Heart right ventricle (tissue), 16 donors: ENCODE measurements at regions not wholly inside any gene's neighbourhood (a gene's known extent, or its start where the extent isn't known, plus 50 kb on each side); places are given as distances from the start of the nearest gene placed in this dataset.

Source experiments
- ATAC-seq, 8 donors: fragments of 200-7000 bp; cut with Tn5 transposase; one replicate each; pipeline ENCODE4 v1.9.1; 2020; ENCODE audit warnings: mild to moderate bottlenecking in 8 of 8, moderate library complexity in 8 of 8, moderate number of reproducible peaks in 1 of 8
- DNase-seq, 2 donors: peaks; one replicate each; pipeline ENCODE4 v3.0.0-alpha.2; 2020
- H3K27ac ChIP-seq, 10 donors: fragments of 200-600 bp; sonication (generic) in 2 of 10; one replicate each; pipeline versions ENCODE4 v1.5.0 to v1.8.0; 2020 to 2022; ENCODE audit warnings: mild to moderate bottlenecking in 3 of 10
- H3K27me3 ChIP-seq, 7 donors: fragments of 200-600 bp; one replicate each; pipeline ENCODE4 v1.8.0; 2021 to 2022; ENCODE audit warnings: mild to moderate bottlenecking in 2 of 7
- H3K36me3 ChIP-seq, 9 donors: fragments of 200-600 bp; sonication (generic) in 1 of 9; one replicate each; pipeline versions ENCODE4 v1.5.0 to v1.8.0; 2020 to 2022; ENCODE audit warnings: mild to moderate bottlenecking in 2 of 9
- H3K4me1 ChIP-seq, 9 donors: fragments of 200-600 bp; sonication (generic) in 1 of 9; one replicate each; pipeline versions ENCODE4 v1.5.0 to v1.8.0; 2020 to 2022; ENCODE audit warnings: mild to moderate bottlenecking in 4 of 9
- H3K4me3 ChIP-seq, 10 donors: fragments of 200-600 bp; sonication (generic) in 2 of 10; one replicate each; pipeline versions ENCODE4 v1.5.0 to v1.8.0; 2020 to 2022; ENCODE audit warnings: mild to moderate bottlenecking in 7 of 10, moderate library complexity in 2 of 10
- H3K9me3 ChIP-seq, 11 donors: fragments of 200-600 bp in 10 of 11; sonication (generic) in 2 of 11; one replicate each; pipeline versions ENCODE4 v1.5.0 to v1.8.0; 2013 to 2022; ENCODE audit warnings: mild to moderate bottlenecking in 2 of 11, control low read depth in 1 of 11, moderate library complexity in 1 of 11
- CTCF ChIP-seq, 9 donors: fragments of 200-600 bp; sonication (generic) in 2 of 9; IDR thresholded peaks; one replicate each; pipeline versions ENCODE4 v1.5.0 to v1.8.0; 2021 to 2022; ENCODE audit warnings: antibody characterized with exemption in 9 of 9, mild to moderate bottlenecking in 5 of 9, moderate library complexity in 1 of 9
- WGBS, 2 donors: extraction: QIAGEN DNeasy Blood & Tissue Kit; methylation state at CpG; one replicate each; pipeline ENCODE4 v1.1.7; 2013; ENCODE audit warnings: inconsistent platforms in 1 of 2; 5-methylcytosine and 5-hydroxymethylcytosine counted together
- intact Hi-C, 10 donors: fragments of 100-400 bp; cut with DNase I; formaldehyde crosslinking; loops; one replicate each; pipeline versions ENCODE4 v1.11.1 to v1.14.2; 2022
- donor health status: Arrhythmogenic right ventricular cardiomyopathy.
- donor health status: ischemic (EF 13 %, LVEDD 7.1; RV severe dilation, severe dysfunction).
- donor health status: healthy with polysubstance abuse.
- donor health status: DM: no; HTN: yes; CAD: no.
- donor health status: DM: no; HTN: no; CAD: no.
- donor health status: ischemic (EF 25% LVEDD 6.9; RV normal size, moderate dysfunction).
- donor health status: ischemic (EF 25% LVEDD 5.7; RV mildly dilated, moderate dysfunction).
- donor health status: healthy.
- donor health status: DM: yes; HTN: yes; CAD: no.
- donor health status: Ischemic cardiomyopathy.
- donor health status: ischemic (EF 35%, LVEDD 5.7; RV mildly dilated, moderate dysfunction).
- donor health status: nonischemic (EF 11% LVEDD 7.7; RV severe dilation, severe dysfunction).
- donor health status: DM: yes; HTN: yes; CAD: no.
- donor health status: PGD.
- donor health status: ischemic (EF 29% LVEDD 5.4; RV normal size, mild dysfunction).
- donor health status: nonischemic (EF 23%, LVEDD 6.1; RV moderate dilation, normal function).

- peaks cover 0 to 1% (median 0%) of the 10 kb centered on the region in 9 donors for H3K4me1 ChIP-seq
- no peaks in the 10 kb centered on the region for H3K9me3 ChIP-seq
- WGBS, 2 donors: 90 to 91% methylated on average over 20 of the region's 20 CpGs
- no peak overlapping the region for H3K4me3 ChIP-seq
- no peak for DNase-seq
- H3K36me3 ChIP-seq: no peaks in the 10 kb centered on the region
- ATAC-seq: no peak
- intact Hi-C loops: no loop called here
- H3K27ac ChIP-seq: no peak overlapping the region
- TF ChIP-seq CTCF (IDR thresholded peaks at IDR 0.05): no peak
- H3K27me3 ChIP-seq: peaks cover 0 to 15% (median 0%) of the 10 kb centered on the region in 7 donors
Observed at GRCh38 chr2:126836761-126837679, 61.7 kb upstream of the TEX51 start.

GRCh38 chr2:126837966-126838715 lies 60.5 kb upstream of the TEX51 start:
- 42 to 50% methylated on average over 11 of the region's 11 CpGs for WGBS, 2 donors
- no peak overlapping the region for H3K27ac ChIP-seq
- no peaks in the 10 kb centered on the region for H3K4me1 ChIP-seq
- TF ChIP-seq CTCF (IDR thresholded peaks at IDR 0.05): no peak
- ATAC-seq: no peak
- H3K27me3 ChIP-seq: peaks cover 0 to 15% (median 0%) of the 10 kb centered on the region in 7 donors
- DNase-seq: no peak
- no peak overlapping the region for H3K4me3 ChIP-seq
- intact Hi-C loops: no loop called here
- no peaks in the 10 kb centered on the region for H3K9me3 ChIP-seq
- H3K36me3 ChIP-seq: no peaks in the 10 kb centered on the region

GRCh38 chr2:126838716-126838985 lies 60.0 kb upstream of the TEX51 start:
- Histone ChIP-seq H3K4me1 (no peaks in the 10 kb centered on the region), H3K27ac (no peak overlapping the region), H3K4me3 (no peak overlapping the region), H3K36me3 (no peaks in the 10 kb centered on the region), H3K27me3 (peaks cover 0 to 15% (median 0%) of the 10 kb centered on the region in 7 donors), H3K9me3 (no peaks in the 10 kb centered on the region)
- 26 to 27% methylated on average over 3 of the region's 3 CpGs for WGBS, 2 donors
- intact Hi-C loops: no loop called here
- ATAC-seq (no peak), DNase-seq (no peak)
- TF ChIP-seq CTCF (IDR thresholded peaks at IDR 0.05): no peak

GRCh38 chr2:126839796-126840195 lies 58.9 kb upstream of the TEX51 start:
- no peak for TF ChIP-seq CTCF (IDR thresholded peaks at IDR 0.05)
- intact Hi-C loops: no loop called here
- Histone ChIP-seq H3K36me3 (no peaks in the 10 kb centered on the region), H3K4me3 (no peak overlapping the region), H3K9me3 (no peaks in the 10 kb centered on the region), H3K27me3 (peaks cover 0 to 15% (median 0%) of the 10 kb centered on the region in 7 donors), H3K27ac (no peak overlapping the region), H3K4me1 (no peaks in the 10 kb centered on the region)
- DNase-seq: no peak
- ATAC-seq: no peak
